Neuronal stem cell (in vitro differentiated cells): ENCODE measurements at regions not wholly inside any gene's neighbourhood (a gene's known extent, or its start where the extent isn't known, plus 50 kb on each side); places are given as distances from the start of the nearest gene placed in this dataset.

ENCODE experiments used
- DNase-seq: peaks from one replicate; pipeline ENCODE4 v3.0.0-alpha.2; 2013; ENCODE audit warnings: low spot score
- H2AFZ ChIP-seq: one replicate; pipeline ENCODE4 v1.6.1; 2013; ENCODE audit warnings: mild to moderate bottlenecking, low read length, inconsistent platforms
- H2AK5ac ChIP-seq: 2 replicates; pipeline ENCODE4 v1.6.1; 2013; ENCODE audit warnings: low read depth, mild to moderate bottlenecking, inconsistent platforms, low read length, moderate library complexity, mixed read lengths
- H2BK120ac ChIP-seq: 2 replicates; pipeline ENCODE4 v1.6.1; 2013; ENCODE audit warnings: low read depth, mild to moderate bottlenecking, inconsistent platforms, low read length, moderate library complexity, mixed read lengths
- H2BK12ac ChIP-seq: one replicate; pipeline ENCODE4 v1.6.1; 2013; ENCODE audit warnings: low read length, inconsistent platforms
- H2BK15ac ChIP-seq: 2 replicates; pipeline ENCODE4 v1.6.1; 2013; ENCODE audit warnings: mild to moderate bottlenecking, low read length, inconsistent platforms, mixed read lengths
- H2BK5ac ChIP-seq: one replicate; pipeline ENCODE4 v1.6.1; 2013; ENCODE audit warnings: inconsistent platforms, mild to moderate bottlenecking, low read length, moderate library complexity
- H3K14ac ChIP-seq: one replicate; pipeline ENCODE4 v1.6.1; 2013; ENCODE audit warnings: low read length, inconsistent platforms
- H3K18ac ChIP-seq: 2 replicates; pipeline ENCODE4 v1.6.1; 2013; ENCODE audit warnings: low read length, inconsistent platforms
- H3K23ac ChIP-seq: 2 replicates; pipeline ENCODE4 v1.6.1; 2013; ENCODE audit warnings: low read depth, mild to moderate bottlenecking, mixed read lengths, low read length, inconsistent platforms; ENCODE audit not compliant: poor library complexity
- H3K27ac ChIP-seq: replicated peaks from 3 replicates; pipeline ENCODE4 v1.5.1; 2013; ENCODE audit warnings: low read length, inconsistent platforms
- H3K27me3 ChIP-seq, 3 experiments: 2 replicates each; pipeline ENCODE4 v1.6.1; 2013; ENCODE audit warnings: low read length in 3 of 3, mild to moderate bottlenecking in 2 of 3, inconsistent platforms in 1 of 3, low read depth in 1 of 3, mixed read lengths in 1 of 3, moderate library complexity in 1 of 3; ENCODE audit not compliant: control insufficient read depth in 3 of 3, insufficient read depth in 3 of 3
- H3K36me3 ChIP-seq, 2 donors: replicated peaks in 1 of 2; 2 replicates each; pipeline ENCODE4 v1.6.1; 2013; ENCODE audit warnings: low read length in 2 of 2; ENCODE audit not compliant: control insufficient read depth in 2 of 2, insufficient read depth in 2 of 2
- H3K4ac ChIP-seq: 2 replicates; pipeline ENCODE4 v1.6.1; 2013; ENCODE audit warnings: inconsistent platforms, mild to moderate bottlenecking, low read length, moderate library complexity
- H3K4me1 ChIP-seq, 2 donors: 1 replicate in 1 of 2; 2 replicates in 1 of 2; pipeline ENCODE4 v1.6.1; 2013; ENCODE audit warnings: low read length in 2 of 2, low read depth in 1 of 2; ENCODE audit not compliant: control insufficient read depth in 2 of 2, insufficient read depth in 1 of 2
- H3K4me2 ChIP-seq: one replicate; pipeline ENCODE4 v1.6.1; 2013; ENCODE audit warnings: mild to moderate bottlenecking, low read length, inconsistent platforms; ENCODE audit not compliant: insufficient read depth, poor library complexity, severe bottlenecking
- H3K4me3 ChIP-seq, 2 donors: 2 replicates each; pipeline ENCODE4 v1.5.1; 2013; ENCODE audit warnings: low read length in 2 of 2, mild to moderate bottlenecking in 2 of 2, inconsistent platforms in 1 of 2, moderate library complexity in 1 of 2
- H3K79me1 ChIP-seq: one replicate; pipeline ENCODE4 v1.6.1; 2013; ENCODE audit warnings: low read depth, mild to moderate bottlenecking, inconsistent platforms, low read length, moderate library complexity
- H3K9ac ChIP-seq: one replicate; pipeline ENCODE4 v1.6.1; 2013; ENCODE audit warnings: mild to moderate bottlenecking, low read depth, low read length, inconsistent platforms; ENCODE audit not compliant: poor library complexity
- H3K9me3 ChIP-seq, 2 donors: replicated peaks in 1 of 2; 2 replicates each; pipeline versions ENCODE3 to v1.6.1; 2013; ENCODE audit warnings: low read length in 2 of 2, mild to moderate bottlenecking in 2 of 2, inconsistent platforms in 1 of 2, low read depth in 1 of 2, mixed read lengths in 1 of 2, moderate library complexity in 1 of 2; ENCODE audit not compliant: control insufficient read depth in 2 of 2, insufficient read depth in 1 of 2
- H4K8ac ChIP-seq: one replicate; pipeline ENCODE4 v1.6.1; 2013; ENCODE audit warnings: low read depth, mild to moderate bottlenecking, inconsistent platforms, low read length, moderate library complexity
- H4K91ac ChIP-seq: one replicate; pipeline ENCODE4 v1.6.1; 2013; ENCODE audit warnings: low read length, low read depth, mild to moderate bottlenecking, inconsistent platforms; ENCODE audit not compliant: poor library complexity
- WGBS, 2 donors: extraction: QIAGEN DNeasy Blood & Tissue Kit; methylation state at CpG; one replicate each; pipeline ENCODE4 v1.1.7; 2013; ENCODE audit warnings: missing lambda C conversion rate in 2 of 2, mixed read lengths in 1 of 2; ENCODE audit not compliant: insufficient read length in 2 of 2, insufficient replicate concordance in 1 of 2; ENCODE audit errors: extremely low coverage in 2 of 2; 5-methylcytosine and 5-hydroxymethylcytosine counted together

- Histone ChIP-seq H4K91ac (no peak overlapping the region), H3K9ac (no peak overlapping the region), H3K27ac (no peak overlapping the region), H4K8ac (no peak overlapping the region), H2BK15ac (no peak overlapping the region), H2AK5ac (no peak overlapping the region), H3K9me3 (peaks cover 0 to 5% of the 10 kb centered on the region in 2 donors), H3K36me3 (no peaks in the 10 kb centered on the region), H3K14ac (no peak overlapping the region), H2AFZ (no peak overlapping the region), H2BK12ac (no peak overlapping the region), H2BK120ac (no peak overlapping the region), H3K23ac (no peak overlapping the region), H3K4me3 (no peak overlapping the region), H3K79me1 (no peaks in the 10 kb centered on the region), H3K27me3 (peaks cover 0 to 4% (median 0%) of the 10 kb centered on the region in 3 experiments), H3K4me2 (no peak overlapping the region), H3K4ac (no peak overlapping the region), H3K4me1 (no peaks in the 10 kb centered on the region), H3K18ac (no peak overlapping the region), H2BK5ac (no peak overlapping the region)
- WGBS, 2 donors, result no CpG with 5 or more reads among the region's 2 CpGs
- DNase-seq, result no peak
These were observed 143.5 kb upstream of the TGFBR2 start for GRCh38 chr3:30462721-30463470.

- no peak overlapping the region for H3K4me3 ChIP-seq
- H2BK120ac ChIP-seq, result no peak overlapping the region
- no peak overlapping the region for H4K91ac ChIP-seq
- H3K4me2 ChIP-seq, result no peak overlapping the region
- peaks cover 0 to 5% of the 10 kb centered on the region in 2 donors for H3K9me3 ChIP-seq
- H4K8ac ChIP-seq, result no peak overlapping the region
- H3K18ac ChIP-seq, result no peak overlapping the region
- no peak overlapping the region for H3K14ac ChIP-seq
- no peak overlapping the region for H2BK15ac ChIP-seq
- no peaks in the 10 kb centered on the region for H3K4me1 ChIP-seq
- H2AFZ ChIP-seq, result no peak overlapping the region
- H3K23ac ChIP-seq, result no peak overlapping the region
- H3K36me3 ChIP-seq, result no peaks in the 10 kb centered on the region
- no peak overlapping the region for H2AK5ac ChIP-seq
- no peak overlapping the region for H2BK12ac ChIP-seq
- no peak overlapping the region for H3K9ac ChIP-seq
- DNase-seq, result no peak
- no peak overlapping the region for H2BK5ac ChIP-seq
- no peak overlapping the region for H3K27ac ChIP-seq
- no peaks in the 10 kb centered on the region for H3K79me1 ChIP-seq
- no peaks in the 10 kb centered on the region for H3K27me3 ChIP-seq
- no peak overlapping the region for H3K4ac ChIP-seq
These were observed 142.0 kb upstream of the TGFBR2 start for GRCh38 chr3:30464381-30464780.

DNA sequence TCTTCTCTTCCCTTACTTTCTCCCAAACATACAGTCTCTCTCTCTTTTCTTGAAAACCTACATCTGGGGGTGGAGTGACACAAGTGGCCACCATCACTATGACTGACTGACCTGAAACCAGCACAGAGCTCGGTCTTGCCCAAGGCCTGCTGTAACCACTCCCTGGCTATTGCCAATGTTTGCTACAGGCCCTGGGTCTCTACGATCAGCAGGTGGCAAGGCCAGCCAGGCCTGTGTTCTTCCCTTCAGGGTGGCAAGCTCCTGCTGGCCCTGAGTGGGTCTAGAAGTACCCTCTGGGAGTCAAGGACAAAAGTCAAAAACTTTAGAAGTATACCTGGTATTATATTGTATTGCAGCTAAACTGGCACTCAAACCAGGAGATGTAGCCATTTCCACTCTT lies 140.9 kb upstream of the TGFBR2 start:
- Histone ChIP-seq H3K9me3 (peaks cover 0 to 5% of the 10 kb centered on the region in 2 donors), H3K14ac (no peak overlapping the region), H2BK12ac (no peak overlapping the region), H3K9ac (no peak overlapping the region), H2AFZ (no peak overlapping the region), H3K4me2 (no peak overlapping the region), H2BK5ac (no peak overlapping the region), H3K36me3 (no peaks in the 10 kb centered on the region), H3K27ac (no peak overlapping the region), H4K8ac (no peak overlapping the region), H3K4ac (no peak overlapping the region), H3K18ac (no peak overlapping the region), H3K4me1 (no peaks in the 10 kb centered on the region), H3K79me1 (no peaks in the 10 kb centered on the region), H3K23ac (no peak overlapping the region), H3K27me3 (no peaks in the 10 kb centered on the region), H2AK5ac (no peak overlapping the region), H3K4me3 (no peak overlapping the region), H4K91ac (no peak overlapping the region), H2BK15ac (no peak overlapping the region), H2BK120ac (no peak overlapping the region)
- no peak for DNase-seq
- no CpG with 5 or more reads among the region's 2 CpGs for WGBS, 2 donors

GRCh38 chr3:30467596-30468238 lies 138.7 kb upstream of the TGFBR2 start:
- H3K23ac ChIP-seq, result no peak overlapping the region
- H3K36me3 ChIP-seq, result no peaks in the 10 kb centered on the region
- H2AFZ ChIP-seq, result no peak overlapping the region
- no peak overlapping the region for H2BK120ac ChIP-seq
- no peak overlapping the region for H2BK5ac ChIP-seq
- no peak overlapping the region for H3K27ac ChIP-seq
- H3K9me3 ChIP-seq, result peaks cover 0 to 5% of the 10 kb centered on the region in 2 donors
- no peak overlapping the region for H2BK15ac ChIP-seq
- no peaks in the 10 kb centered on the region for H3K4me1 ChIP-seq
- no CpG with 5 or more reads among the region's 1 CpG for WGBS, 2 donors
- no peak overlapping the region for H3K4ac ChIP-seq
- no peak overlapping the region for H2AK5ac ChIP-seq
- H3K14ac ChIP-seq, result no peak overlapping the region
- no peak overlapping the region for H4K8ac ChIP-seq
- no peak for DNase-seq
- H4K91ac ChIP-seq, result no peak overlapping the region
- H3K9ac ChIP-seq, result no peak overlapping the region
- H3K4me3 ChIP-seq, result no peak overlapping the region
- no peak overlapping the region for H3K18ac ChIP-seq
- no peaks in the 10 kb centered on the region for H3K79me1 ChIP-seq
- H3K27me3 ChIP-seq, result no peaks in the 10 kb centered on the region
- no peak overlapping the region for H2BK12ac ChIP-seq
- H3K4me2 ChIP-seq, result no peak overlapping the region
